Uterus (tissue), 2 donors: ENCODE measurements at regions not wholly inside any gene's neighbourhood (a gene's known extent, or its start where the extent isn't known, plus 50 kb on each side); places are given as distances from the start of the nearest gene placed in this dataset.

Experiments used
- CTCF ChIP-seq, 4 experiments: fragments of 200-600 bp in 2 of 4; fragments of 450-650 bp in 2 of 4; sonication (generic) in 2 of 4; IDR thresholded peaks; one replicate each; pipeline ENCODE4 v1.5.1; 2016 to 2019; ENCODE audit warnings: antibody characterized with exemption in 4 of 4, mild to moderate bottlenecking in 2 of 4, moderate library complexity in 1 of 4
- POLR2A ChIP-seq, 2 donors: fragments of 450-650 bp; IDR thresholded peaks; one replicate each; pipeline ENCODE4 v1.6.1; 2016; ENCODE audit warnings: antibody characterized with exemption in 2 of 2, mild to moderate bottlenecking in 1 of 2, moderate library complexity in 1 of 2

GRCh38 chr4:127364911-127365310 lies 267.8 kb upstream of the INTU start:
- TF ChIP-seq CTCF (IDR thresholded peaks at IDR 0.05): no peak
- no peak for TF ChIP-seq POLR2A (IDR thresholded peaks at IDR 0.05)
